Astrocyte (in vitro differentiated cells and primary cell): ENCODE measurements at regions not wholly inside any gene's neighbourhood (a gene's known extent, or its start where the extent isn't known, plus 50 kb on each side); places are given as distances from the start of the nearest gene placed in this dataset.

Experiments used
- CTCF ChIP-seq: IDR thresholded peaks from 2 replicates; pipeline ENCODE4 v1.5.1; 2011; ENCODE audit warnings: low read depth, mild to moderate bottlenecking, inconsistent platforms, low read length, moderate library complexity; ENCODE audit not compliant: insufficient read depth
- EZH2 ChIP-seq: IDR thresholded peaks from 2 replicates; pipeline ENCODE4 v1.6.1; 2012; ENCODE audit warnings: mild to moderate bottlenecking, low read length, inconsistent platforms; ENCODE audit not compliant: insufficient read depth

GRCh38 chr2:167817908-167818307 lies 429.5 kb downstream of the STK39 start:
- TF ChIP-seq CTCF: no peak
- TF ChIP-seq EZH2: no peak
